ENCODE measurements at regions not wholly inside any gene's neighbourhood (a gene's known extent, or its start where the extent isn't known, plus 50 kb on each side); places are given as distances from the start of the nearest gene placed in this dataset.

DNA sequence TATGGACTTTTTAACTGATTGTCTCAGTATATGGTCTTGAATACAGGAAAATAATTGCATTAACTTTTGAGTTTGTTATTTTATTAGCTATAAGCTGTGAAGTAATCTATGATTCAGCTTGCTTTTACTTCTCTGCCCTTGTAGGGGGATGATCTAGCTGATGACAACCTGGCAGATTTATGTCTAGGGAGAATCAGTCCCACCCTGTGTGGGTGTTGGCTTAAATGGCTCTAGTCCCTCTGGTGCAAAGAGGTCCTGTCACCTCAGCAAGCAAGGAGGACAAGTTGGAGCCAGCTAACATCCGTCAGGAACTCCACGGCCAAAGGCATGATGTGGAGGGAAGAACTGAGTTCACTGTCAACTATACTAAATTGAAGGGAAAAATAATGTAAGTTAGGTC is 495.3 kb downstream of the BMP2 start:
- TF ChIP-seq, protein P1, sequence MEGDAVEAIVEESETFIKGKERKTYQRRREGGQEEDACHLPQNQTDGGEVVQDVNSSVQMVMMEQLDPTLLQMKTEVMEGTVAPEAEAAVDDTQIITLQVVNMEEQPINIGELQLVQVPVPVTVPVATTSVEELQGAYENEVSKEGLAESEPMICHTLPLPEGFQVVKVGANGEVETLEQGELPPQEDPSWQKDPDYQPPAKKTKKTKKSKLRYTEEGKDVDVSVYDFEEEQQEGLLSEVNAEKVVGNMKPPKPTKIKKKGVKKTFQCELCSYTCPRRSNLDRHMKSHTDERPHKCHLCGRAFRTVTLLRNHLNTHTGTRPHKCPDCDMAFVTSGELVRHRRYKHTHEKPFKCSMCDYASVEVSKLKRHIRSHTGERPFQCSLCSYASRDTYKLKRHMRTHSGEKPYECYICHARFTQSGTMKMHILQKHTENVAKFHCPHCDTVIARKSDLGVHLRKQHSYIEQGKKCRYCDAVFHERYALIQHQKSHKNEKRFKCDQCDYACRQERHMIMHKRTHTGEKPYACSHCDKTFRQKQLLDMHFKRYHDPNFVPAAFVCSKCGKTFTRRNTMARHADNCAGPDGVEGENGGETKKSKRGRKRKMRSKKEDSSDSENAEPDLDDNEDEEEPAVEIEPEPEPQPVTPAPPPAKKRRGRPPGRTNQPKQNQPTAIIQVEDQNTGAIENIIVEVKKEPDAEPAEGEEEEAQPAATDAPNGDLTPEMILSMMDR (IDR thresholded peaks at IDR 0.05; ENCODE audit: control insufficient read depth, insufficient read depth, low read depth, low read length, missing control alignments): no peak
- H3K4me3 ChIP-seq (ENCODE audit: control insufficient read depth, low read depth, low read length): no peak overlapping the region

DNA sequence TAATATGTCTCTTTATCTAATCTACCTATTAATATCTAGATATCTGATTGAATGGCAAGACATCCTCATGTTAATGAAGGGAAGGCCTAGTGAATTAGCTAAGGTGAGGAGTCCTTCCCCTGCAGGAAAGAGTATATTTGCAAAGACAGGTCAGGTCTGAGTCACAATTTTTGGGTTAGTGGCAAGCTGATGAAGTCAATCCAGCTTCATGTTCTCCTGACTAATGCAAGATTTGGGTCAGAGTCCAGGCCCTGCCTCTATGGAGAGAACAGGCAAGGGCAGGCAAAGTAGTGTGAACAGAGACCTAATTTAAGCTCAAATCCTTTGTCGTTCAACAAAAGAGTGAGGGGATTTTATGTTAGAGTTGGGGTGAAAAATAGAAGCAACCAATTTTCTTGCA is 496.7 kb downstream of the BMP2 start:
- DNase-seq (ENCODE audit: low read depth): no peak
- TF ChIP-seq, protein P1 (IDR thresholded peaks at IDR 0.05; ENCODE audit: control insufficient read depth, insufficient read depth, low read depth, low read length, missing control alignments): no peak
- H3K4me3 ChIP-seq (ENCODE audit: control insufficient read depth, low read depth, low read length): no peak overlapping the region

More for the DNA sequence above, 495.3 kb downstream of the BMP2 start:
- no peak for DNase-seq (ENCODE audit: low read depth)

DNA sequence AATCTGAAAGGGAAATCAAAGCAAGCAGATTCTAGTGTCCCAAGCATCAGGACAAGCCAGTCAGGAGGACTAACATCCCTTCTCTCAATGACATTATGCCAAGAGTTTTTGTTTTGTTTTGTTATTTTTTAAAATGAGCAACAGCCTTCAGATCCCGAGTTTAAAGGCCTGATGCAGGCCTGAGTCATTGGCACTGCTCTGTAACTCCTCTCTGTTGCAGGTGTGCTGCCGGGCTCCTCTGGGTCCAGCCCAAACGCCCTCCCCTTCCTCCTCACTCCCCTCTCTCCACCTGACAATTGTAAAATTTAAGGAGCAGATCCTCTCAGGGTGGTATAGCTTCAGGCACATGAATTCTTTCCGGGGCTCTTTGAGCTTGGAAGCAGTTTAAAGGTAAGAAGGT is 502.0 kb downstream of the BMP2 start:
- no peak overlapping the region for H3K4me3 ChIP-seq (ENCODE audit: control insufficient read depth, low read depth, low read length)
- TF ChIP-seq, protein P1 (IDR thresholded peaks at IDR 0.05; ENCODE audit: control insufficient read depth, insufficient read depth, low read depth, low read length, missing control alignments): no peak
- no peak for DNase-seq (ENCODE audit: low read depth)

DNA sequence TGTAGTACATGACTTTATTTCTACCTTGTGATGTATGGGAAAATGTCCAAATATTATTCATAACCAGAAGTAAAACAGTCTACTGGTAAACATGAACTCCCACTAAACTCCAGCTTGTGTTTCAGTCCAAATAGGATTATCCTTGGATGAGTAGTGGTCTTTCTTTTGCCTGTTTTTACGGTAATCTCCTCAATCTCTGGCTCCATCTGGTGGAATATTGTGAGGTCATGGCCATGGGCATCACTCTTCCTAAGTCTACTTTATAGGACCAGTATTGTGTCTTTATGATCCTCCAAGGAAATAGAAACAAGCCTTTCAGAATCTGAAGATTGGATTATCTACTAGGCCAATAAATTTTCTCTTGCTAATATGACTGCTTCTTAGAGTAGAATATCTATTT is 505.0 kb downstream of the BMP2 start:
- no peak for DNase-seq (ENCODE audit: low read depth)
- TF ChIP-seq, protein P1 (IDR thresholded peaks at IDR 0.05; ENCODE audit: control insufficient read depth, insufficient read depth, low read depth, low read length, missing control alignments): peak; percentile 21
- no peak overlapping the region for H3K4me3 ChIP-seq (ENCODE audit: control insufficient read depth, low read depth, low read length)

DNA sequence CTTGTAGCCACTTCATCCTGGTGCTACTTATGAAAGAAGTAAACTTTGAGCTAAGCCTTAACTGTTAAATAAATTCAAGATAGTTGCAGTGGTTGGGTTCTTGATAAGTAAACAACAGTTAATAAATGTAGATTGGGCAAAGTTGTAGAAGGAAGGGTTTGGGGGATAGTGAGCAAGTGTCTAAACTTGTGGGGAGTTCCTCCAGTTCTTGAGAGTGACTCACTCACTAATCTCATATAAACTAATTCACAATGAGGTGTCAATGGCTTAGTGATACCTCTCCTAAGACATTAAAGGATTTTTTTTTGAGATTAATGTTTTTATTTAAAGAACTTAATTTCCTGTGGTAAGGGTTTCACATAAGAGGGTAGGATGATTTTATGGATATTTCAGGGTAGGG is 507.4 kb downstream of the BMP2 start:
- DNase-seq (ENCODE audit: low read depth): no peak
- H3K4me3 ChIP-seq (ENCODE audit: control insufficient read depth, low read depth, low read length): no peak overlapping the region
- TF ChIP-seq, protein P1 (IDR thresholded peaks at IDR 0.05; ENCODE audit: control insufficient read depth, insufficient read depth, low read depth, low read length, missing control alignments): no peak

DNA sequence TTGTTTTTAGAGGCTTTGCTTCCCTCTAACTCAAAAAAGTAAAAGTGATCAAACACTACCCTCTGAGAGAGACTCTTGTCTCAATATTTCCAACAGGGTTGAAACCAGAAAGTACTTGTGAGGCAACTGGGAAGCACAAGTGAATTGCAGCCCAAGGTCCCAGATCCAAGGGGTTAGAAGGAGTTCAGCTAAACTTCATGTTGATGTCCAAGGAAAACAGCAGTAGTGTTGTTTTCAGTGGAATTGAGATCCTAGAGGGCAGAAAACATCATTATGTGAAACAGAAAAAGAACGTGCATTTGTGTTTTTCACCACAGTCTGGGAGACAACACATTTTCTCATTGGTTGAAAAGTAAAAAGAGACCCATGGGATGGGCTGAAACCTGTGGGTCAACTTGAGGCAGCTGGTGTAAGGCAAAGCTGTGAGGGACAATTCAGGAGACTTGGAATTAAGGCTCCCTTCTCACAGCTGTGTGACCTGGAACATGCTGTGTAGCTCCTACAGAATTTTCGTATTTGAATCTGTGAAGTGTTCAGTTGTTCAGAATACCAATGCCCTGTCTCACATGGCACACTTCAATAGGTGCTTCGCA is 508.3 kb downstream of the BMP2 start:
- TF ChIP-seq, protein P1 (IDR thresholded peaks at IDR 0.05; ENCODE audit: control insufficient read depth, insufficient read depth, low read depth, low read length, missing control alignments): no peak
- H3K4me3 ChIP-seq (ENCODE audit: control insufficient read depth, low read depth, low read length): no peak overlapping the region
- no peak for DNase-seq (ENCODE audit: low read depth)

Measured in AG09309 (cell line).